H4 (cell line): ENCODE measurements at regions not wholly inside any gene's neighbourhood (a gene's known extent, or its start where the extent isn't known, plus 50 kb on each side); places are given as distances from the start of the nearest gene placed in this dataset.
"Not testable (repeated sequence)": the region's sequence is repeated elsewhere in the genome, so short reads cannot be mapped to it uniquely, and the experiment has no call there.

Source experiments
- DNase-seq: peaks from one replicate; pipeline ENCODE4 v3.0.0-alpha.2; 2015; ENCODE audit warnings: low spot score

GRCh38 chr17:77546772-77547241 lies 406.0 kb downstream of the SEC14L1 start:
- no peak for DNase-seq

DNA sequence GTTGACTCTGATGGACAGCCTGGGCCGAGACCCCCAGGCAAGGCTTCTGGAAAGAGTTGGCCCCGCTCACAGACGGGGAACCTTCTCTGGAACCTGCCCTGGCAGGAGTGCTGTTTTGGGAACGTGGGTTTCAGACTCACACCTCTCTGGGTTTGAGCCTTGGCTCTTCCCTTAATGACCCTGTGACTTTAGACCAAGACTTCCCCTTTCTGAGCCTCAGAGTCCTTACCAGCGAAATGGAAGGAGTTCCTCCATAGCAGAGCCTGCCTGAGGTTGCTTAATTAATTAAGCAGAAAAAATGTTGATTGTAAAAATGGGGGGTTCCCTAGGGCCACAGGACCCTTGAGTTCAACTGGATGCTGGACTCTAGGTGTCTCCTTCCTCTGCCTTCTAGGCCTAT lies 408.2 kb downstream of the SEC14L1 start:
- no peak for DNase-seq

GRCh38 chr17:77549726-77550366 lies 408.7 kb upstream of the TNRC6C start:
- DNase-seq: no peak

DNA sequence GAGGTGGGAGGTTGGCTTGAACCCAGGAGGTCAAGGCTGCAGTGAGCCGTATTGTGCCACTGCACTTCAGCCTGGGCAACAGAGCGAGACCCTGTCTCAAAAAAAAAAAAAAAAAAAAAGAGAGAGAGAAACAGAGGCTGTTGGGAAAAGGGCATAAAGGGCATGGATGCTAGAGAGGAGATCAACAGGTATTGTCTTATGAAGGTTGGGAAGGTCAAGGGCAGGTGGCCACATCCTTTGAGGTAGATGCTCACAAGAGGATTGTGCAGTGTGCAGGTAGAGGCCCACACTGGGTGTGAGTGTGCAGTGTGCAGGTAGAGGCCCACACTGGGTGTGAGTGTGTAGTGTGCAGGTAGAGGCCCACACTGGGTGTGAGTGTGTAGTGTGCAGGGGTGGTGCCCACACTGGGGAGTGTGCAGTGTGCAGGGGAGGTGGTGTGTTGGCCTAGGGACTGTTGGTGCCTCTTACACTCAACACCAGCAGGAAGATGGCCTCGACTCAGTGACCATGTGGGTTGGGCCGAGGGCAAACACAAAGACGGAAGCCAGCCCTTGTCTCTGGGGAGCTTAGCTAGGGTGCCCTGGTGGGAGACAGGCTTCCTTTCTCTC lies 404.9 kb upstream of the TNRC6C start:
- DNase-seq: no peak

DNA sequence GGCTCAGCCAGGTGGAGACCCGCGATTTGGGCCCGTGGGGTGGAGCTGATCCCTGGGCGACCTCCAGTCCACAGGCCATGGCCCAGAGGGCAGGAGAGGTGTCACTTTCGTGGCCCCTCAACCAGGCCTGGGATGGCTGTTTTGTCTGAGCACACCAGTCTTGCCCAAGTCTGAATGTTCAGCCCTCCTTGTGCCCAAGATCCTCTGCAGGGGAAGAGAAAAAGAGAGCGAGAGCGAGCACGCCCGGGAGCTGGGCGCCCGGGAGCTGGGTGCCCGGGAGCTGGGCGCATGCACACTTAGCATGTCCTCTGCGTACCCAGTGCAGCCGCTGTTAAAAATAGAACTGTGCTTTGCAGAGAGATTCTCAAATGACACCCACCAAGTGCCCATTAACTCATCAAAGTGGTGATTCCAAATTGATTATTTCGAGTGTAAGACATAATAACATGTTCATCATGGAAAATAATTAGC lies 403.3 kb upstream of the TNRC6C start:
- no peak for DNase-seq

- peak; percentile 69 for DNase-seq
Observed at GRCh38 chr17:77555741-77556291, 402.7 kb upstream of the TNRC6C start.

- DNase-seq: no peak
Observed at GRCh38 chr17:77556383-77557061, 402.0 kb upstream of the TNRC6C start.

DNA sequence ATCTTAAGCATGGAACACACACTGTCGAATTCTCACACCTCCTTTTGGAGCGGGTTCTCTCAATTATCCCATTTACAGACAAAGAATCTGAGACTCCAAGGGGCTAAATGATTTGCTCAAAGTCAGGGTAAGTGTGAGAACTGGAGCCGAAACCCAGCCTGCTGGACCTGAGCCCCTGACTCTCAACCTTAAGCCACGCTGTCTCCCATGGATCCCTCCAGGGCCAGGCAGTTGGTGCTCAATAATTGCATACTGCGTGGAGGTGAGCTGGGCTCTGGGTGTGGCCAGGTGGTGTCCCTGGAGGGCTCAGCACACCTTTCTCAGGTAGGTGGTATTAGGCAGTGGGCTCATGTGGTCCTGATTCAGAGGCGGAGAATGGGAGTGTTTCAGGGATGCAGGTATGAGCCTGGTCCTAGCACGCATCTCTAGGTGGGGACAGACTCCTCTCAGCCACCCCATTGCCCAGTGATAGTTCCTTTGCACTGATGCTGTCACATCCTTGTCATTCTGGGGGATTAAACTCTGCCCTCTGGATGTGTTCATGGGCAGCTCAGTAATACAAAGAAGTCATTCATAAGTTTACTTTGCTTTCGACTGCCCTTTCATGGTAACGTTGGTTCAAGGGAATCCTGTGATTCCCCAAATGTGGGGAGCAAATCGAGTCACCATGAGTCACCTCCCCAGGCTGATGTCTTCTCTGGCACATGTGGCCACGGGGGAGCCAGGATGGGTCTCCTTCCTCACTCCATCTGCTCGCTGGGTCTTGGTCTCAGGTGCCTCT lies 399.5 kb upstream of the TNRC6C start:
- DNase-seq: no peak

DNA sequence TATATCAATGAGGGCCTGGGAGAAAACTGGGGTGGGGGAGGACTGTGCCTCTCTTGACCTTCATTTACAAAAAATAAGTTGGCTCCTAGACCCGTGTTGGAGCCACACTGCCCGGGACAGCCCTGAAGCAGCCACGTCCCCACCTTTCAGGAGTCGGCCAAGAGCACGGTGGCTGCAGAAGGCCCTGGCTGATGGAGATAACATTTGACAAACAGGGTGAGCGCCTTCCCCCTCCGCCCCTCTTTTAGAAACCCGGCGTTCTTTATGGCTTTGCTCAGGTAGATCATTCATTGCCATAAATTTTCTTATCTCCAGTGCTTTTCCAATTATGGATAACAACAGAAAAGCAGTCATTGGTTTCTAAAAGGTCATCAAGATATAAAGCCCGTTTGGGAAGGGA lies 398.1 kb upstream of the TNRC6C start:
- no peak for DNase-seq

- DNase-seq: no peak
Observed at GRCh38 chr17:77560841-77561240, 397.7 kb upstream of the TNRC6C start.

- not testable (repeated sequence) for DNase-seq
Observed at GRCh38 chr17:77562361-77562760, 396.1 kb upstream of the TNRC6C start.

GRCh38 chr17:77563439-77564102 lies 394.9 kb upstream of the TNRC6C start:
- DNase-seq: no peak

GRCh38 chr17:77564278-77564920 lies 394.1 kb upstream of the TNRC6C start:
- no peak for DNase-seq

DNA sequence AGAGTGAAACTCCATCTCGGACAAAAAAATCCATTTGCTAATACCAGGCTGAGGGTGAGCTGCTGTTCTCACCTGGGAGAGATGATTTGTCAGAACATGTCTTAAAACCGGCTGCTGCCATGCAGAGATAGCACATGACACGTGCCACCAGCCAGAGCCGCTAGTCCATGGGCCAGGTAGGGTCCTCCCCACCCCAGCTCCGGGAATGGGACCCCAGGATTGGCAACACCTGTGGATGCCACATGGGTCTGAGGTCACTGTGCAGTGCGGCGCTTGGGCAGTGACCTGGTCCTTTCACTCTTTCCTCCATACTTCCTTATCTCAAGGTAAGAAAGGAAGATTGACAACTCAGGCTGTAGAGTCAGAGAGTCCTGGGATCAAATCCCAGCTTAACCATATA lies 393.3 kb upstream of the TNRC6C start:
- no peak for DNase-seq

GRCh38 chr17:77566151-77566550 lies 392.4 kb upstream of the TNRC6C start:
- no peak for DNase-seq

GRCh38 chr17:77566566-77567138 lies 391.9 kb upstream of the TNRC6C start:
- DNase-seq: no peak

GRCh38 chr17:77568540-77568939 lies 390.0 kb upstream of the TNRC6C start:
- DNase-seq: no peak

- no peak for DNase-seq
Observed at GRCh38 chr17:77569846-77570564, 388.5 kb upstream of the TNRC6C start.

GRCh38 chr17:77570565-77570898 lies 388.0 kb upstream of the TNRC6C start:
- DNase-seq: no peak
